GM12875 (cell line): ENCODE measurements at regions not wholly inside any gene's neighbourhood (a gene's known extent, or its start where the extent isn't known, plus 50 kb on each side); places are given as distances from the start of the nearest gene placed in this dataset.

ENCODE experiments used
- H3K4me3 ChIP-seq: one replicate; pipeline ENCODE4 v1.5.1; 2011; ENCODE audit warnings: low read depth, low read length, control low read depth
- CTCF ChIP-seq: IDR thresholded peaks from 2 replicates; pipeline ENCODE4 v1.5.1; 2011; ENCODE audit warnings: low read depth, mild to moderate bottlenecking, control low read depth, inconsistent platforms, low read length, moderate library complexity, borderline replicate concordance; ENCODE audit not compliant: insufficient read depth

GRCh38 chr6:131357501-131357900 lies 215.5 kb upstream of the ARG1 start:
- H3K4me3 ChIP-seq, result no peak overlapping the region
- no peak for TF ChIP-seq CTCF

- no peak overlapping the region for H3K4me3 ChIP-seq
- no peak for TF ChIP-seq CTCF
Observed at GRCh38 chr6:131362070-131362469, 211.0 kb upstream of the ARG1 start.

- TF ChIP-seq CTCF, result no peak
- no peak overlapping the region for H3K4me3 ChIP-seq
Observed at GRCh38 chr6:131362696-131363095, 210.3 kb upstream of the ARG1 start.

- no peak overlapping the region for H3K4me3 ChIP-seq
- no peak for TF ChIP-seq CTCF
Observed at GRCh38 chr6:131363947-131364834, 208.8 kb upstream of the ARG1 start.

GRCh38 chr6:131366223-131366622 lies 206.8 kb upstream of the ARG1 start:
- no peak for TF ChIP-seq CTCF
- no peak overlapping the region for H3K4me3 ChIP-seq

GRCh38 chr6:131367206-131367873 lies 205.7 kb upstream of the ARG1 start:
- no peak for TF ChIP-seq CTCF
- H3K4me3 ChIP-seq, result no peak overlapping the region
